ENCODE measurements at regions not wholly inside any gene's neighbourhood (a gene's known extent, or its start where the extent isn't known, plus 50 kb on each side); places are given as distances from the start of the nearest gene placed in this dataset.

GRCh38 chr22:49620003-49620556 lies 207.6 kb downstream of the BRD1 start:
- DNase-seq = no peak

- no peak for DNase-seq
Measured at GRCh38 chr22:49619301-49619700, 208.4 kb downstream of the BRD1 start.

GRCh38 chr22:49618677-49618953 lies 209.1 kb downstream of the BRD1 start:
- no peak for DNase-seq

GRCh38 chr22:49617866-49618676 lies 209.6 kb downstream of the BRD1 start:
- no peak for DNase-seq

GRCh38 chr22:49617264-49617663 lies 210.4 kb downstream of the BRD1 start:
- DNase-seq = no peak

GRCh38 chr22:49616356-49617231 lies 211.1 kb downstream of the BRD1 start:
- no peak for DNase-seq

GRCh38 chr22:49614966-49615965 lies 212.4 kb downstream of the BRD1 start:
- DNase-seq = no peak

- no peak for DNase-seq
Measured at GRCh38 chr22:49613511-49614270, 214.0 kb downstream of the BRD1 start.

- no peak for DNase-seq
Measured at GRCh38 chr22:49613108-49613507, 214.6 kb downstream of the BRD1 start.

- no peak for DNase-seq
Measured at GRCh38 chr22:49609207-49609876, 218.3 kb downstream of the BRD1 start.

GRCh38 chr22:49608660-49609059 lies 219.0 kb downstream of the BRD1 start:
- DNase-seq = no peak

GRCh38 chr22:49608228-49608627 lies 219.4 kb downstream of the BRD1 start:
- no peak for DNase-seq

GRCh38 chr22:49607821-49608220 lies 219.9 kb downstream of the BRD1 start:
- no peak for DNase-seq

GRCh38 chr22:49606562-49607290 lies 220.9 kb downstream of the BRD1 start:
- DNase-seq = no peak

GRCh38 chr22:49604732-49605302 lies 222.9 kb downstream of the BRD1 start:
- DNase-seq = no peak

- no peak for DNase-seq
Measured at GRCh38 chr22:49603016-49603415, 224.7 kb downstream of the BRD1 start.

GRCh38 chr22:49602481-49602880 lies 225.2 kb downstream of the BRD1 start:
- no peak for DNase-seq

GRCh38 chr22:49601614-49602321 lies 225.9 kb downstream of the BRD1 start:
- DNase-seq = no peak

- DNase-seq = no peak
Measured at GRCh38 chr22:49600891-49601431, 226.7 kb downstream of the BRD1 start.

All from 8988T (cell line).